ENCODE measurements at regions not wholly inside any gene's neighbourhood (a gene's known extent, or its start where the extent isn't known, plus 50 kb on each side); places are given as distances from the start of the nearest gene placed in this dataset.

DNA sequence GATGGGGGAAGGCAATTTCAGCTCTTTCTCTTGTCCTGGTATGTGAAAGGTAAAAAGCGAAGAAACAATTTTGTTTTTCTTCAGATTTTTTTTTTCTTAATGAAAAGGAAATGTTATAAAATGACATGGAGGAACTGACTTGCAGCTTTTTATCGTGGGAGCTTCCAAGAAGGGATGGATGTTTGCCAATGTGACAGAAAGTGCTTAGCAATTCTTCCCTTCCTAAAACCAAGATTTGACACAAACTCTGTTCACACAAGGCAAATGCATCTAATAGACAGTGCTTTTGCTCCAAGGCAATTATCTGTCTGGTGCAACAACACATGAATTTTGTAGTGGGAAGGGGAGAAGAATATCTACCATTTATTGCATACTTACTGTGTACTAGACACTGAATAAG is 988.5 kb downstream of the CDH11 start:
- Mint-ChIP-seq H3K4me3 (no peak overlapping the region), H3K27me3 (no peaks in the 10 kb centered on the region), H3K4me1 (no peaks in the 10 kb centered on the region), H3K9me3 (peaks cover 10% of the 10 kb centered on the region), H3K27ac (no peak overlapping the region), H3K36me3 (ENCODE audit: low read depth) (no peaks in the 10 kb centered on the region)
- DNase-seq (no peak), ATAC-seq (ENCODE audit: low read depth) (no peak)
- CTCF ChIA-PET = no interaction called here
- TF ChIP-seq, protein P1, sequence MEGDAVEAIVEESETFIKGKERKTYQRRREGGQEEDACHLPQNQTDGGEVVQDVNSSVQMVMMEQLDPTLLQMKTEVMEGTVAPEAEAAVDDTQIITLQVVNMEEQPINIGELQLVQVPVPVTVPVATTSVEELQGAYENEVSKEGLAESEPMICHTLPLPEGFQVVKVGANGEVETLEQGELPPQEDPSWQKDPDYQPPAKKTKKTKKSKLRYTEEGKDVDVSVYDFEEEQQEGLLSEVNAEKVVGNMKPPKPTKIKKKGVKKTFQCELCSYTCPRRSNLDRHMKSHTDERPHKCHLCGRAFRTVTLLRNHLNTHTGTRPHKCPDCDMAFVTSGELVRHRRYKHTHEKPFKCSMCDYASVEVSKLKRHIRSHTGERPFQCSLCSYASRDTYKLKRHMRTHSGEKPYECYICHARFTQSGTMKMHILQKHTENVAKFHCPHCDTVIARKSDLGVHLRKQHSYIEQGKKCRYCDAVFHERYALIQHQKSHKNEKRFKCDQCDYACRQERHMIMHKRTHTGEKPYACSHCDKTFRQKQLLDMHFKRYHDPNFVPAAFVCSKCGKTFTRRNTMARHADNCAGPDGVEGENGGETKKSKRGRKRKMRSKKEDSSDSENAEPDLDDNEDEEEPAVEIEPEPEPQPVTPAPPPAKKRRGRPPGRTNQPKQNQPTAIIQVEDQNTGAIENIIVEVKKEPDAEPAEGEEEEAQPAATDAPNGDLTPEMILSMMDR (IDR thresholded peaks at IDR 0.05) = no peak
- intact Hi-C loops (cut with micrococcal nuclease) = no loop called here
- POLR2A ChIA-PET = no interaction called here

DNA sequence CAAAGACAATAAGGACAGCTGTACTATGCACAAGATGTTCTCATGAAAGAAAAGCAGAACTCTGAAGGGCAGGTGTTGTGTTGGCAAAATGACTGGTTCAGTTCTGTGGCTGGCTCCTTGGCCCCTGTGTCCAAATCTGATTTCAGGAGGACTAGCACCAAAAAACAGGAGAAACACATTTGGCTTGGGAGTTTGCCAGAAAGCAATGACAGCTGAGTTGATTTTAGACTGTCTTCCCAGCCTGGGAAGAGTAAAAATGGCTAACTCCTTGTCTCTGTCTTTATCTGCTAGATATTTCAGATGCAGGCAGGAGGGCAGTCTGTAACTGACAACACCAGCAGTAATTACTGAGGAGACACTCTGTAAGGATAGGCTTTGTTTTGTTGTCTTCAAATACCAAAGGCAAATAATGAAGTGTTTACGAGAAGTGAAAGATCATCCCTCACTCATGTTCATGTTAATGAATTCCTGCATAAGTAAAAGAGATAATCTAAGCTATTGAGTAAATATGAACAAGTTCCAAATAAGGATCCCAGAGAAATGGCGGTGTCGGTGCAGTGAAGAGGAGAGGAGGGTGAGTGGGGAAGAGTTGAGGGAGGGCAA is 989.0 kb downstream of the CDH11 start:
- Mint-ChIP-seq H3K36me3 (ENCODE audit: low read depth) (no peaks in the 10 kb centered on the region), H3K27me3 (no peaks in the 10 kb centered on the region), H3K4me3 (no peak overlapping the region), H3K4me1 (no peaks in the 10 kb centered on the region), H3K9me3 (peaks cover 10% of the 10 kb centered on the region), H3K27ac (no peak overlapping the region)
- intact Hi-C loops (cut with micrococcal nuclease) = no loop called here
- TF ChIP-seq, protein P1 (IDR thresholded peaks at IDR 0.05) = no peak
- ChIA-PET POLR2A (no interaction called here), CTCF (no interaction called here)
- no peak for DNase-seq
- no peak for ATAC-seq (ENCODE audit: low read depth)

DNA sequence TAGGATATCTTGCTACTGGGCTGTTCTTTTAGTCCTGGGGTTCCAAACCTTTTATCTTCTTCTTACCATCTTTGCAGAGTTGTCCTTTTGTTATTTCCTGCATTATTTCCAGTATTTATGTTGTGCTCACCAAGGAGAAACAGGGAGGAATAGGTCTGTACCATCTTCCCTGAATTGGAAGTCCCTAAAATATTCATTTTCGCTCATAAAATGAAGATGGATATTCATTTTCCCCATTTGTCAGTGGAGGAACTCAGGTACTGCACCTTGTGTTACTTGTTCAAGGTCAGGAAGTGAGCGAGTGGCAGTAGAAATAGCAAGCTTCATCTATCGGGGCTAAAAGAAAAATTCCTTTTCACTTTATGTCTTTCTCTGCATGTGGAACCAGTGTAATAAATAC is 989.7 kb downstream of the CDH11 start:
- intact Hi-C loops (cut with micrococcal nuclease) = no loop called here
- ATAC-seq (ENCODE audit: low read depth) (no peak), DNase-seq (no peak)
- Mint-ChIP-seq H3K27me3 (no peaks in the 10 kb centered on the region), H3K27ac (no peak overlapping the region), H3K36me3 (ENCODE audit: low read depth) (no peaks in the 10 kb centered on the region), H3K4me1 (no peaks in the 10 kb centered on the region), H3K9me3 (peaks cover 12% of the 10 kb centered on the region), H3K4me3 (no peak overlapping the region)
- TF ChIP-seq, protein P1 (IDR thresholded peaks at IDR 0.05) = no peak
- POLR2A ChIA-PET = no interaction called here
- CTCF ChIA-PET = no interaction called here

DNA sequence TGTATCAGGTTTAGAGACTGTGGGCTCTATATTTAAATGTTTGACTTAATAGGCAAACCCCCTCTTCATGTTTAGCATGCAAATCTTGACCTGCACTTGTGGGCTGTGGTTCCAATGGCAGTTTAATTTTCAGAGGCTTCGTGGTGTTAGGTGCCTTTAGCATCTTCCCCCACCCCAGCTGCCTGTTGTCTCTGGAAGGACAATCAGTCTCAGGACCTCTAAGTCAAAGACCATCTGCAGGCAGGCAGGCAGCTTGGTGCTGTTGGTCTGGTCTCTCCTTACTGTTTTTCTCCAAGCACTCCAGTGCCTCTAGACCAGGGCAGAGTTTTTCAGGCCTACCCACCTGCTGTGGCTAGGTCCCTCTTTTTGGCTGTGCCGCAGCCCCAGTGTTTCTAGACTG is 990.4 kb downstream of the CDH11 start:
- no peak for ATAC-seq (ENCODE audit: low read depth)
- ChIA-PET POLR2A (no interaction called here), CTCF (no interaction called here)
- Mint-ChIP-seq H3K27ac (no peak overlapping the region), H3K27me3 (no peaks in the 10 kb centered on the region), H3K4me1 (no peaks in the 10 kb centered on the region), H3K9me3 (peaks cover 12% of the 10 kb centered on the region), H3K4me3 (no peak overlapping the region), H3K36me3 (ENCODE audit: low read depth) (no peaks in the 10 kb centered on the region)
- TF ChIP-seq, protein P1 (IDR thresholded peaks at IDR 0.05) = no peak
- intact Hi-C loops (cut with micrococcal nuclease) = no loop called here
- DNase-seq = no peak

DNA sequence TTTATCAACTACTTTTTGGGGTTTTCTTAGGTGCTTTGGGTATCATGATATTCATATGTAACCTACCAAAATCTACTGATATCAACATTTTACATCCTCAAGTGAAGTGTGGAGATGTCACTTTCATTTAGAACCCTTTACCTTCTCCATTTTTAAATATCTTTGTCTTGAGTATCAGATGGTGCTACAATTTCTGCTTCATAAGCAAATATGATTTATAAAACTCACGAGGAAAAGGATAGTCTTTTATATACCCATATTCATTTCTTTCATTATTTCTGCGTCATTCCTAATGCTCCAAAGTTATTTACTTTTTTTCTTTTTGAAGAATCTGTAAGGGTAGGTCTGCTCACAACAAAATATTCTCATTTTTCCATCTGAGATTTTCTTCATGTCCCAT is 991.7 kb downstream of the CDH11 start:
- no peak overlapping the region for H3K27ac Mint-ChIP-seq
- H3K4me3 Mint-ChIP-seq = no peak overlapping the region
- intact Hi-C loops (cut with micrococcal nuclease) = no loop called here
- peaks cover 12% of the 10 kb centered on the region for H3K9me3 Mint-ChIP-seq
- TF ChIP-seq, protein P1 (IDR thresholded peaks at IDR 0.05) = no peak
- no peak for ATAC-seq (ENCODE audit: low read depth)
- no peaks in the 10 kb centered on the region for H3K4me1 Mint-ChIP-seq
- POLR2A ChIA-PET = no interaction called here
- no peak for DNase-seq
- H3K27me3 Mint-ChIP-seq = no peaks in the 10 kb centered on the region
- CTCF ChIA-PET = no interaction called here
- H3K36me3 Mint-ChIP-seq (ENCODE audit: low read depth) = no peaks in the 10 kb centered on the region

Measured in activated B cell treated with CpG ODN at 0.5 μM for 24 hours (primary cell).